ENCODE measurements at regions not wholly inside any gene's neighbourhood (a gene's known extent, or its start where the extent isn't known, plus 50 kb on each side); places are given as distances from the start of the nearest gene placed in this dataset.

DNA sequence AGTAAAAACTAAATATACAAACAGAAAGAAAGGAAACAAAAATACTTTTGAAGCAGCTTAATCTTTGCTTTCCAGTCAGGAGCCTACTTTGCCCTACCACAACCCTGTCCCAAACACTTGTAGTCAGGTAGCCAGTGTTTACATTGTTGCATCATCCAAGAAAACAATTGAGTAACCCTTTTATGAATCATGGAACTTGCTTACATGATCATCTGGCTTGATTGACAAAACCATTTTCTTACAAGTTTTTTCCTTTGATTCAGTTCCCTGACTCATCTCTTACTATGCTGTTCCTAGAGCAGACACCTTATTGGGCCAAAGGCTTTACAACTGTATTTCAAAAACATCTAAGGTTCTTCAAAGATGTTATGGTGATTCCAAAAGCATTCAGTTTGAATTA is 740.1 kb downstream of the KLHL13 start:
- Histone ChIP-seq H3K36me3 (ENCODE audit: control insufficient read depth, insufficient read depth, low read length) (no peaks in the 10 kb centered on the region), H3K4me1 (ENCODE audit: control insufficient read depth, insufficient read depth, low read length, poor library complexity, severe bottlenecking) (no peaks in the 10 kb centered on the region), H3K4me3 (ENCODE audit: extremely low read depth, insufficient read depth, low read length, poor library complexity, severe bottlenecking) (no peak overlapping the region), H3K9me3 (ENCODE audit: control insufficient read depth, low read length) (no peaks in the 10 kb centered on the region), H3K27ac (ENCODE audit: low read depth, low read length, severe bottlenecking) (no peak overlapping the region)

DNA sequence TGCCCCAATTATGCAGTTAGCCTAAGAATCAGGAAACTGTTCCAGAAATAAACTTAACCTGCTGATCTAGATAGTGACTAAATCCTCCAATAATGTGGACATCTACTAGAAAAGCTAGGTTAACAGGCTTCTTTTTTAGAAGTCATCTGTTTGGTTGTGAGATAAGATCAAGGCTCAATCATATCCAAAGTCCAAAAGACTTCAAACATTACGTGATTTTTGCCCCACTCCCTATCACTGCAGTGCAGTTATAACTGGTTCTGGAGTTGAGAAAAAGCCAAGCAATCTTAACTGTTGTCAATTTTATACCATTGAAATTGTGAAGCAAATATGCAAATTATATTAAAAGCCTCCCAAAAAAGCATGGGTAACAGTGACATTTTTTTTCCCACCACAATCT is 781.4 kb downstream of the KLHL13 start:
- Histone ChIP-seq H3K4me1 (ENCODE audit: control insufficient read depth, insufficient read depth, low read length, poor library complexity, severe bottlenecking) (no peaks in the 10 kb centered on the region), H3K9me3 (ENCODE audit: control insufficient read depth, low read length) (no peaks in the 10 kb centered on the region), H3K36me3 (ENCODE audit: control insufficient read depth, insufficient read depth, low read length) (no peaks in the 10 kb centered on the region), H3K4me3 (ENCODE audit: extremely low read depth, insufficient read depth, low read length, poor library complexity, severe bottlenecking) (no peak overlapping the region), H3K27ac (ENCODE audit: low read depth, low read length, severe bottlenecking) (no peak overlapping the region)
- no CpG with 5 or more reads among the region's 1 CpG for WGBS, 2 experiments (ENCODE audit: insufficient coverage in 2 of 2)

DNA sequence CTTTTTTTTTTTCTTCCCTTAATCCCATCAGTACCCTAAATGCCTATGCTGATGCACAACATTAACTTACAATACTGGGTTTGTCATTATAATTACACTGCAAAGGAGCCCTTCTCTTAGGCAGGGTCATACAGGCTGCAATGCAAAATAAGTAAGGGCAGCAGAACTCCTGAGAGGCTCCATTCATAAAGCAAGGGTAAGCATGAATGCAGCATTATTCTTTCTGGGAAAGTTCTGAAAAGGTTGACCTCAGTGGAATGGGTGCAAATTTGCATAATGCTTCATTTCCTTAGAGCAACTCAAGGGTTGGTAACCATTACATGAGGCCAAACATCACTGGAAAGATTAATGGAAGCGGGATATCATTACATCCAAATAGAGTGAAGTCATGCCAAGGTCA is 789.2 kb downstream of the KLHL13 start:
- H3K4me3 ChIP-seq (ENCODE audit: extremely low read depth, insufficient read depth, low read length, poor library complexity, severe bottlenecking) = no peak overlapping the region
- H3K4me1 ChIP-seq (ENCODE audit: control insufficient read depth, insufficient read depth, low read length, poor library complexity, severe bottlenecking) = no peaks in the 10 kb centered on the region
- no CpG with 5 or more reads among the region's 1 CpG for WGBS, 2 experiments (ENCODE audit: insufficient coverage in 2 of 2)
- H3K36me3 ChIP-seq (ENCODE audit: control insufficient read depth, insufficient read depth, low read length) = no peaks in the 10 kb centered on the region
- H3K9me3 ChIP-seq (ENCODE audit: control insufficient read depth, low read length) = no peaks in the 10 kb centered on the region
- no peak overlapping the region for H3K27ac ChIP-seq (ENCODE audit: low read depth, low read length, severe bottlenecking)

DNA sequence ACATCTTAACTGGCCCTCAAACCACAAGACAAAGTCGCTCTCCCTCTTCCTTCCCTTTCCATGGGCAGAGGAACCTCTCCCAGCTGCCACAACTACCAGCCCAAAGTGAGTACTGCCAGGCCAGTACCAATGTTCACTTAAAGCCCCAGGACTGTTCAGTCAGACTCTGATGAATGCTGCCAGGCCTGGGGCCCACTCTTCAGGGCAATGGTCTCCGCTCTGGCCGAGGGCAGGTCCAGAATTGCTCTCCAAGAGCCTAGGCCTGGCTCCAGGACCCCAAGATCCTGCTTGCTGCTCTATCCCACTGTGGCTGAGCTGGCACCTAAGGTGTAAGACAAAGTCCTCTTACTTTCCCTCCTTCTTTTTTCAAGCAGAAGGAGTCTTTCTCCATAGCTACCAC is 790.9 kb downstream of the KLHL13 start:
- Histone ChIP-seq H3K36me3 (ENCODE audit: control insufficient read depth, insufficient read depth, low read length) (no peaks in the 10 kb centered on the region), H3K9me3 (ENCODE audit: control insufficient read depth, low read length) (no peaks in the 10 kb centered on the region), H3K4me3 (ENCODE audit: extremely low read depth, insufficient read depth, low read length, poor library complexity, severe bottlenecking) (no peak overlapping the region), H3K27ac (ENCODE audit: low read depth, low read length, severe bottlenecking) (no peak overlapping the region), H3K4me1 (ENCODE audit: control insufficient read depth, insufficient read depth, low read length, poor library complexity, severe bottlenecking) (no peaks in the 10 kb centered on the region)
- WGBS, 2 experiments (ENCODE audit: insufficient coverage in 2 of 2) = 67 to 90% methylated on average over 2 of the region's 3 CpGs

DNA sequence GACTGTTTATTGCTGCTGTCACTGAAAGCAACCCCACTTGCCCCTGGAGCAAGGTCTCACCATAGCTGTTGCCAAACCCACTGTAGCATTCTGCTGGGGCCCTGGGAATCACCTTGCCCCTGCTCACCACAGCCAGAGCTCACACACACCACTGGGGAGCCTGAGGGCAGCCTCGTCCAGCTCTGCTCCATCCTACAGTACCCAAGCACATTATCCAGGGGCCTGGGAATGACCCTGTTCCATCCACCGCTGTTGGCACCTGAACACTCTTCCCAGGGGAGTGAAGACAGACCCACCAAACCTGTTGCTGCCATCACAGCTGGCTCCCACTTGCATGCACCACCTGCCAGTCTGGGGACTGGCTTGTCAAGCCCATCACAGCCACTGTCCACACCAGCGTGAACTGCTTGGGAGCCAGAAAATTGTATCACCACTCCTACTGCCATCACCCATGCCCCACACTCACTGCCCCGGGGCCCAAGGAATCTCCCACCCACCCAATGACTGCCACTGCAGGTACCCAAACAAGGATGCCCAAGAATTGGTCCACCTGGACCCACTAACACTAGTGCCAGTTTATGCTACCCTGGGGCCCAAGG is 811.3 kb downstream of the KLHL13 start:
- WGBS, 2 experiments (ENCODE audit: insufficient coverage in 2 of 2) = 80% methylated on average over 2 of the region's 4 CpGs; no CpG with 5 or more reads in 1 of the 2 experiments
- Histone ChIP-seq H3K27ac (ENCODE audit: low read depth, low read length, severe bottlenecking) (no peak overlapping the region), H3K4me3 (ENCODE audit: extremely low read depth, insufficient read depth, low read length, poor library complexity, severe bottlenecking) (no peak overlapping the region)

DNA sequence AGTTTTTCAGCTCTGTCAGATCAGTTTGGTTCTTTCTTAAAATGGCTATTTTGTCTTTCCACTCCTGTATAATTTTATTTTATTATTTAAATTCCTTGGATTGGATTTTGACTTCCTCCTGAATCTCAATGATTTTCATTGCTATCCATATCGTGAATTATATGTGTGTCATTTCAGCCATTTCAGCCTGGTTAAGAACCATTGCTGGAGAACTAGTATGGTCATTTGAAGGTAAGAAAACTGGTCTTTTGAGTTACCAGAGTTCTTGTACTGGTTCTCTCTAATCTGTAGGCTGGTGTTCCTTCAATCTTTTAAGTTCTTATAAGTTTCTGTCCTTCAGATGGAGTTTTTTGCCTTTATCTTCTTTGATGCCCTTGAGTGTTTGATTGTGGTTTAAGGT is 815.5 kb downstream of the KLHL13 start:
- H3K4me3 ChIP-seq (ENCODE audit: extremely low read depth, insufficient read depth, low read length, poor library complexity, severe bottlenecking) = no peak overlapping the region
- no peaks in the 10 kb centered on the region for H3K9me3 ChIP-seq (ENCODE audit: control insufficient read depth, low read length)
- H3K27ac ChIP-seq (ENCODE audit: low read depth, low read length, severe bottlenecking) = no peak overlapping the region
- H3K36me3 ChIP-seq (ENCODE audit: control insufficient read depth, insufficient read depth, low read length) = no peaks in the 10 kb centered on the region
- no peaks in the 10 kb centered on the region for H3K4me1 ChIP-seq (ENCODE audit: control insufficient read depth, insufficient read depth, low read length, poor library complexity, severe bottlenecking)
- WGBS, 2 experiments (ENCODE audit: insufficient coverage in 2 of 2) = no CpG with 5 or more reads among the region's 1 CpG

More for the DNA sequence above, 811.3 kb downstream of the KLHL13 start:
- no peaks in the 10 kb centered on the region for H3K9me3 ChIP-seq (ENCODE audit: control insufficient read depth, low read length)
- H3K4me1 ChIP-seq (ENCODE audit: control insufficient read depth, insufficient read depth, low read length, poor library complexity, severe bottlenecking) = no peaks in the 10 kb centered on the region
- no peaks in the 10 kb centered on the region for H3K36me3 ChIP-seq (ENCODE audit: control insufficient read depth, insufficient read depth, low read length)

DNA sequence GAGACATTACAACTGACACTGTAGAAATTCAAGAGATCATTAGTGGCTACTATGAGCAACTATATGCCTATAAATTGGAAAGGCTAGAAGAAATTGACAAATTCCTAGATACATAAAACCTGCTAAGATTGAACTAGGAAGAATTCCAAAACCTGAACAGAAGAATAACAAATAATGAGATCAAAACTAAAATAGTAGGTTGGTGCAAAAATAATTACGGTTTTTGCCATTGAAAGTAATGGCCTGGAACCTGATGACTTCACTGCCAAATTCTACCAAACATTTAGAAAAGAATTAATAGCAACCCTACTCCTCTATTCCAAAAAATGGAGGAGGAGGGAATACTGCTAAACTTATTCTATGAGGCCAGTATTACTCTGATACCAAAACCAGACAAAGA is 824.9 kb downstream of the KLHL13 start:
- WGBS, 2 experiments (ENCODE audit: insufficient coverage in 2 of 2) = no CpG with 5 or more reads among the region's 1 CpG
- no peak overlapping the region for H3K27ac ChIP-seq (ENCODE audit: low read depth, low read length, severe bottlenecking)
- no peaks in the 10 kb centered on the region for H3K9me3 ChIP-seq (ENCODE audit: control insufficient read depth, low read length)
- H3K36me3 ChIP-seq (ENCODE audit: control insufficient read depth, insufficient read depth, low read length) = no peaks in the 10 kb centered on the region
- H3K4me1 ChIP-seq (ENCODE audit: control insufficient read depth, insufficient read depth, low read length, poor library complexity, severe bottlenecking) = no peaks in the 10 kb centered on the region
- H3K4me3 ChIP-seq (ENCODE audit: extremely low read depth, insufficient read depth, low read length, poor library complexity, severe bottlenecking) = no peak overlapping the region

DNA sequence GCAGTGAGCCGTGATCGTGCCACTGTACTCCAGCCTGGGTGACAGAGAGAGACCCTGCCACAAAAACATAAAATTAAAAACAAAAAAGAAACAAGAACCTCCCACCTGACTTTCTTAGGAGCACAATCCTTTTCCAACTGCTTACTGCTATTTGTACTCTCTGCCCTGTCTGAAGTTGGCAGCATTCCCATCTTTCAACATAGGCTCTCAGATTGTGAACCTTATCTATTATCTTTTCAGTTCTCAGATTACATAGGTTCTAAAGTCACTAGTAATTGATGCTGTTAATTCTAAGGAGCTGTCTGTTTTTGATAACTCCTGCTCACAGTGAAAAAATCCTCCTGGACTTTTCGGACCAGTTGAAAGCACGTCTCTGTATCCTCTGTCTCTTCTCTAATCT is 812.2 kb upstream of the CT83 start:
- Histone ChIP-seq H3K27ac (ENCODE audit: low read depth, low read length, severe bottlenecking) (no peak overlapping the region), H3K4me1 (ENCODE audit: control insufficient read depth, insufficient read depth, low read length, poor library complexity, severe bottlenecking) (no peaks in the 10 kb centered on the region), H3K9me3 (ENCODE audit: control insufficient read depth, low read length) (no peaks in the 10 kb centered on the region), H3K36me3 (ENCODE audit: control insufficient read depth, insufficient read depth, low read length) (no peaks in the 10 kb centered on the region), H3K4me3 (ENCODE audit: extremely low read depth, insufficient read depth, low read length, poor library complexity, severe bottlenecking) (no peak overlapping the region)
- no CpG with 5 or more reads among the region's 4 CpGs for WGBS, 2 experiments (ENCODE audit: insufficient coverage in 2 of 2)
